ENCODE measurements at regions not wholly inside any gene's neighbourhood (a gene's known extent, or its start where the extent isn't known, plus 50 kb on each side); places are given as distances from the start of the nearest gene placed in this dataset.

GRCh38 chr2:38160516-38160915, 84.6 kb upstream of the CYP1B1 start:
- ATAC-seq (ENCODE audit: low read depth): no peak
- Histone ChIP-seq H3K23ac (ENCODE audit: low read depth, low read length) (no peak overlapping the region), H2BK15ac (ENCODE audit: low read depth, low read length) (no peak overlapping the region), H3K14ac (replicated peaks; ENCODE audit: low read depth, low read length) (no peak overlapping the region), H2AFZ (replicated peaks; ENCODE audit: low read length, poor library complexity) (no peak overlapping the region), H3K9ac (ENCODE audit: low read depth, low read length) (no peak overlapping the region), H2AK9ac (replicated peaks; ENCODE audit: low read depth, low read length, poor library complexity) (no peak overlapping the region), H3K79me1 (ENCODE audit: low read depth in 1 of 2, low read length in 2 of 2) (no peaks in the 10 kb centered on the region), H2BK120ac (ENCODE audit: low read depth, low read length) (no peak overlapping the region), H2BK5ac (ENCODE audit: low read depth, low read length, poor library complexity, severe bottlenecking) (no peak overlapping the region), H4K5ac (ENCODE audit: low read depth, low read length) (no peak overlapping the region), H3K4ac (ENCODE audit: low read depth, low read length) (no peak overlapping the region), H3K4me2 (ENCODE audit: low read depth, low read length) (no peak overlapping the region), H3K27me3 (ENCODE audit: control insufficient read depth, insufficient read depth, low read length) (peaks cover 31% of the 10 kb centered on the region), H2BK20ac (ENCODE audit: low read depth, low read length) (no peak overlapping the region), H2AK5ac (ENCODE audit: low read depth, low read length) (no peak overlapping the region), H3K9me1 (ENCODE audit: insufficient read depth, low read length) (no peaks in the 10 kb centered on the region), H3K36me3 (ENCODE audit: control insufficient read depth, insufficient read depth, low read length) (no peaks in the 10 kb centered on the region), H3K27ac (ENCODE audit: insufficient read depth, low read length) (no peak overlapping the region), H4K8ac (ENCODE audit: low read depth in 2 of 2, low read length in 2 of 2) (no peak overlapping the region), H4K20me1 (ENCODE audit: insufficient read depth, low read length) (no peaks in the 10 kb centered on the region), H3K4me3 (ENCODE audit: insufficient read depth, low read depth, low read length) (no peak overlapping the region), H4K91ac (ENCODE audit: insufficient read depth, low read depth, low read length) (no peak overlapping the region), H3K9me3 (ENCODE audit: control insufficient read depth, insufficient read depth, low read length) (no peaks in the 10 kb centered on the region), H3K4me1 (ENCODE audit: control insufficient read depth, insufficient read depth, low read length) (peaks cover 7% of the 10 kb centered on the region; the same call in 1 of the 2 replicates), H3K56ac (ENCODE audit: extremely low read depth, insufficient read depth, low read length) (no peak overlapping the region), H3K18ac (ENCODE audit: low read depth, low read length) (no peak overlapping the region)
- POLR2A ChIA-PET (ENCODE audit: unreplicated experiment): no interaction called here
- intact Hi-C loops (cut with micrococcal nuclease): no loop called here
- no TSS peak for BruUV-seq (replicated peaks)
- TF ChIP-seq RCOR1 (IDR thresholded peaks at IDR 0.05; ENCODE audit: insufficient replicate concordance, low read length): no peak
- no peak for TF ChIP-seq USF2 (IDR thresholded peaks at IDR 0.05; ENCODE audit: low read depth, low read length)
- no peak for TF ChIP-seq SMC3 (IDR thresholded peaks at IDR 0.05; ENCODE audit: low read depth, low read length)
- no peak for TF ChIP-seq RFX5 (IDR thresholded peaks at IDR 0.05; ENCODE audit: low read depth, low read length)
- TF ChIP-seq POLR2A (IDR thresholded peaks at IDR 0.05; ENCODE audit: low read depth, low read length): no peak
- TF ChIP-seq, protein P1, sequence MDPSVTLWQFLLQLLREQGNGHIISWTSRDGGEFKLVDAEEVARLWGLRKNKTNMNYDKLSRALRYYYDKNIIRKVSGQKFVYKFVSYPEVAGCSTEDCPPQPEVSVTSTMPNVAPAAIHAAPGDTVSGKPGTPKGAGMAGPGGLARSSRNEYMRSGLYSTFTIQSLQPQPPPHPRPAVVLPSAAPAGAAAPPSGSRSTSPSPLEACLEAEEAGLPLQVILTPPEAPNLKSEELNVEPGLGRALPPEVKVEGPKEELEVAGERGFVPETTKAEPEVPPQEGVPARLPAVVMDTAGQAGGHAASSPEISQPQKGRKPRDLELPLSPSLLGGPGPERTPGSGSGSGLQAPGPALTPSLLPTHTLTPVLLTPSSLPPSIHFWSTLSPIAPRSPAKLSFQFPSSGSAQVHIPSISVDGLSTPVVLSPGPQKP (IDR thresholded peaks at IDR 0.05; ENCODE audit: borderline replicate concordance, low read depth, low read length): no peak
- no peak for TF ChIP-seq RAD21 (IDR thresholded peaks at IDR 0.05; ENCODE audit: low read length)
- TF ChIP-seq, protein P2, sequence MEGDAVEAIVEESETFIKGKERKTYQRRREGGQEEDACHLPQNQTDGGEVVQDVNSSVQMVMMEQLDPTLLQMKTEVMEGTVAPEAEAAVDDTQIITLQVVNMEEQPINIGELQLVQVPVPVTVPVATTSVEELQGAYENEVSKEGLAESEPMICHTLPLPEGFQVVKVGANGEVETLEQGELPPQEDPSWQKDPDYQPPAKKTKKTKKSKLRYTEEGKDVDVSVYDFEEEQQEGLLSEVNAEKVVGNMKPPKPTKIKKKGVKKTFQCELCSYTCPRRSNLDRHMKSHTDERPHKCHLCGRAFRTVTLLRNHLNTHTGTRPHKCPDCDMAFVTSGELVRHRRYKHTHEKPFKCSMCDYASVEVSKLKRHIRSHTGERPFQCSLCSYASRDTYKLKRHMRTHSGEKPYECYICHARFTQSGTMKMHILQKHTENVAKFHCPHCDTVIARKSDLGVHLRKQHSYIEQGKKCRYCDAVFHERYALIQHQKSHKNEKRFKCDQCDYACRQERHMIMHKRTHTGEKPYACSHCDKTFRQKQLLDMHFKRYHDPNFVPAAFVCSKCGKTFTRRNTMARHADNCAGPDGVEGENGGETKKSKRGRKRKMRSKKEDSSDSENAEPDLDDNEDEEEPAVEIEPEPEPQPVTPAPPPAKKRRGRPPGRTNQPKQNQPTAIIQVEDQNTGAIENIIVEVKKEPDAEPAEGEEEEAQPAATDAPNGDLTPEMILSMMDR (conservative IDR thresholded peaks at IDR 0.05; ENCODE audit: low read depth, low read length): no peak
- TF ChIP-seq CHD1 (IDR thresholded peaks at IDR 0.05; ENCODE audit: low read depth, low read length): no peak
- TF ChIP-seq MAZ (IDR thresholded peaks at IDR 0.05; ENCODE audit: borderline replicate concordance, low read depth, low read length): no peak
- no peak for TF ChIP-seq BHLHE40 (IDR thresholded peaks at IDR 0.05; ENCODE audit: low read depth, low read length)
- no peak for TF ChIP-seq MAFK (IDR thresholded peaks at IDR 0.05; ENCODE audit: low read depth, low read length)
- no peak for TF ChIP-seq MXI1 (IDR thresholded peaks at IDR 0.05; ENCODE audit: borderline replicate concordance, low read depth, low read length)
- dilution Hi-C loops (cut with HindIII; ENCODE audit: low sequenced_read_pairs, unreplicated experiment): no loop called here
- CTCF ChIA-PET: no interaction called here
- in situ Hi-C loops (cut with MboI; ENCODE audit: low sequenced_read_pairs): no loop called here
- no CpG with 5 or more reads among the region's 5 CpGs for WGBS, 2 experiments (ENCODE audit: extremely low coverage in 2 of 2, insufficient read length in 1 of 2)
- no peak for DNase-seq
